H1 (cell line): ENCODE measurements at regions not wholly inside any gene's neighbourhood (a gene's known extent, or its start where the extent isn't known, plus 50 kb on each side); places are given as distances from the start of the nearest gene placed in this dataset.

Source experiments
- CTCF ChIP-seq, 3 experiments: IDR thresholded peaks; 1 replicate in 2 of 3; 2 replicates in 1 of 3; pipeline versions ENCODE4 v1.5.1 to v1.6.1; 2011; ENCODE audit warnings: low read length in 3 of 3, mild to moderate bottlenecking in 3 of 3, inconsistent platforms in 2 of 3, low read depth in 1 of 3, moderate library complexity in 1 of 3; ENCODE audit not compliant: insufficient read depth in 1 of 3; ENCODE audit errors: control extremely low read depth in 1 of 3
- TEAD4 ChIP-seq: IDR thresholded peaks from 2 replicates; pipeline ENCODE4 v1.6.1; 2012; ENCODE audit warnings: low read depth, low read length, inconsistent platforms, mixed read lengths

DNA sequence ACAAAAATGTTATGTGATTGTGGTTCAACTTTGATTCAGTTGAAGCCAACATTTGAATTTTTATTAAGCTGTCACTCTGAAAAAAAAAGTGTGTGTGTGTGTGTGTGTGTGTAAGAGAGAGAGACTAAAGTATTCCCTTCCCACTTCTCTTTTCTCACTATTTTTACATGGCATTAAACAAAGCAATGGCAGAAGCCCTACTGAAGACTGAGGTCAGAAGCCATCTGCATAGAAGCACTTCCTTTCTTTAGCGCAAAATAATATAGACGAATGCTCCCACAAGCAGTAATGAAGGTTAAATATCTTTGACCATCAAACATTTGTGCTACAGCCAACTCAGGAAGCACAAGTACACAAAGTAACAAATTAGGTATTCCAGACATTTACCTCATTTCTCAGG is 540.5 kb downstream of the KCTD16 start:
- TF ChIP-seq TEAD4 (no peak), CTCF (IDR thresholded peaks at IDR 0.05; ENCODE audit: control extremely low read depth in 1 of 3, insufficient read depth in 1 of 3, low read depth in 1 of 3, low read length in 3 of 3) (no peak)
